GM10248 (cell line): ENCODE measurements at regions not wholly inside any gene's neighbourhood (a gene's known extent, or its start where the extent isn't known, plus 50 kb on each side); places are given as distances from the start of the nearest gene placed in this dataset.

Experiments used
- CTCF ChIA-PET: fragments of 300-600 bp; sonication (Branson Sonifier 250); formaldehyde crosslinking; extraction: SDS; loops from one replicate; lab custom pipeline; 2021; ENCODE audit warnings: antibody characterized with exemption; lab: Yijun Ruan, JAX
- POLR2A ChIA-PET: fragments of 350-650 bp; sonication (Branson Sonifier 250); formaldehyde crosslinking; extraction: SDS; loops from one replicate; lab custom pipeline; 2020; ENCODE audit warnings: antibody characterized with exemption; lab: Yijun Ruan, JAX
- DNase-seq: peaks from one replicate; pipeline ENCODE4 v3.0.0; 2012; ENCODE audit errors: extremely low spot score
- CTCF ChIP-seq: IDR thresholded peaks from 2 replicates; pipeline ENCODE4 v1.5.1; 2012; ENCODE audit warnings: mild to moderate bottlenecking, low read depth; ENCODE audit errors: extremely low read depth, missing control alignments, control extremely low read depth

GRCh38 chr6:169891421-169891820, 140.0 kb downstream of the ERMARD start:
- CTCF ChIA-PET: no interaction called here
- TF ChIP-seq CTCF: no peak
- POLR2A ChIA-PET: no interaction called here
- no peak for DNase-seq

- no peak for TF ChIP-seq CTCF
- no peak for DNase-seq
- ChIA-PET POLR2A (no interaction called here), CTCF (no interaction called here)
Observed at GRCh38 chr6:169890901-169891300, 139.5 kb downstream of the ERMARD start.

- CTCF ChIA-PET: no interaction called here
- no peak for TF ChIP-seq CTCF
- no peak for DNase-seq
- POLR2A ChIA-PET: no interaction called here
Observed at GRCh38 chr6:169890049-169890448, 138.6 kb downstream of the ERMARD start.

- ChIA-PET POLR2A (no interaction called here), CTCF (no interaction called here)
- no peak for DNase-seq
- TF ChIP-seq CTCF: no peak
Observed at GRCh38 chr6:169887529-169888140, 136.2 kb downstream of the ERMARD start.

- no peak for DNase-seq
- ChIA-PET CTCF (no interaction called here), POLR2A (no interaction called here)
- TF ChIP-seq CTCF: no peak
Observed at GRCh38 chr6:169886631-169887227, 135.3 kb downstream of the ERMARD start.

GRCh38 chr6:169885831-169886230, 134.4 kb downstream of the ERMARD start:
- no peak for TF ChIP-seq CTCF
- ChIA-PET CTCF (no interaction called here), POLR2A (no interaction called here)
- no peak for DNase-seq
